Thyroid gland (tissue), 4 donors: ENCODE measurements at regions not wholly inside any gene's neighbourhood (a gene's known extent, or its start where the extent isn't known, plus 50 kb on each side); places are given as distances from the start of the nearest gene placed in this dataset.

Experiments
- POLR2A ChIP-seq, 2 donors: fragments of 450-650 bp; IDR thresholded peaks; one replicate each; pipeline ENCODE4 v1.6.1; 2017; ENCODE audit warnings: antibody characterized with exemption in 2 of 2, mild to moderate bottlenecking in 2 of 2, moderate library complexity in 1 of 2
- TF ChIP-seq, protein P1 (sequence below), 6 experiments: fragments of 200-600 bp in 3 of 6; fragments of 450-650 bp in 3 of 6; sonication (generic) in 3 of 6; IDR thresholded peaks; one replicate each; pipeline ENCODE4 v1.5.1; 2016 to 2019; ENCODE audit warnings: antibody characterized with exemption in 6 of 6, mild to moderate bottlenecking in 2 of 6, inconsistent platforms in 1 of 6, moderate library complexity in 1 of 6

DNA sequence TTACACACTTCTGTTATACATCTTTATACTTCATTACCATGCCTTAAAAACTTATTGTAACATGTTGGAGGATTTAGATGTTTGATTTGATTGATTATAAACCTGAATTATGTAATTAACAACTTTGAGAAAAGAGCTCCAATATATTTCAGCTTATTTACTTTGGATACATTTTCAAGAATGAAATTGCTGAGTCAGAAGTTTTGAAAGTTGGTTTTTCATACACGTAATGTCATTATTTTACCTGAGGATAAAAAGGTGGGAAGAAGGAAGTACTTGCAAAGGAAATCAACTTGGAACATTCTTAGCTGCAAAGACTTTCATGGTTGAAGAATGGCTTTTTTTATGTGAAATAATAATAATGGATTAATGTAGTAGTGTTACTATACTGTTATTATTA, 677.2 kb downstream of the FAM181B start:
- TF ChIP-seq, protein P1, sequence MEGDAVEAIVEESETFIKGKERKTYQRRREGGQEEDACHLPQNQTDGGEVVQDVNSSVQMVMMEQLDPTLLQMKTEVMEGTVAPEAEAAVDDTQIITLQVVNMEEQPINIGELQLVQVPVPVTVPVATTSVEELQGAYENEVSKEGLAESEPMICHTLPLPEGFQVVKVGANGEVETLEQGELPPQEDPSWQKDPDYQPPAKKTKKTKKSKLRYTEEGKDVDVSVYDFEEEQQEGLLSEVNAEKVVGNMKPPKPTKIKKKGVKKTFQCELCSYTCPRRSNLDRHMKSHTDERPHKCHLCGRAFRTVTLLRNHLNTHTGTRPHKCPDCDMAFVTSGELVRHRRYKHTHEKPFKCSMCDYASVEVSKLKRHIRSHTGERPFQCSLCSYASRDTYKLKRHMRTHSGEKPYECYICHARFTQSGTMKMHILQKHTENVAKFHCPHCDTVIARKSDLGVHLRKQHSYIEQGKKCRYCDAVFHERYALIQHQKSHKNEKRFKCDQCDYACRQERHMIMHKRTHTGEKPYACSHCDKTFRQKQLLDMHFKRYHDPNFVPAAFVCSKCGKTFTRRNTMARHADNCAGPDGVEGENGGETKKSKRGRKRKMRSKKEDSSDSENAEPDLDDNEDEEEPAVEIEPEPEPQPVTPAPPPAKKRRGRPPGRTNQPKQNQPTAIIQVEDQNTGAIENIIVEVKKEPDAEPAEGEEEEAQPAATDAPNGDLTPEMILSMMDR (IDR thresholded peaks at IDR 0.05): no peak
- TF ChIP-seq POLR2A (IDR thresholded peaks at IDR 0.05): no peak
